OCI-LY1 (cell line): ENCODE measurements at regions not wholly inside any gene's neighbourhood (a gene's known extent, or its start where the extent isn't known, plus 50 kb on each side); places are given as distances from the start of the nearest gene placed in this dataset.

Experiments
- CTCF ChIP-seq: fragments of 200-600 bp; sonication (generic), shearing (Covaris generic); IDR thresholded peaks from 2 replicates; pipeline ENCODE4 v1.5.1; 2017; ENCODE audit warnings: mild to moderate bottlenecking, antibody characterized with exemption, low read length, moderate library complexity, mixed read lengths
- EZH2 ChIP-seq: fragments of 200-600 bp; sonication (generic), shearing (Covaris generic); IDR thresholded peaks from 2 replicates; pipeline ENCODE4 v1.8.0; 2017; ENCODE audit warnings: borderline replicate concordance, mixed run types, mild to moderate bottlenecking, antibody characterized with exemption, low read length, moderate library complexity, mixed read lengths

- TF ChIP-seq CTCF (no peak), EZH2 (no peak)
Observed at GRCh38 chr16:6615636-6616035, 717.0 kb upstream of the RBFOX1 start.
